ENCODE measurements at regions not wholly inside any gene's neighbourhood (a gene's known extent, or its start where the extent isn't known, plus 50 kb on each side); places are given as distances from the start of the nearest gene placed in this dataset.

GRCh38 chr3:18810306-18810661 lies 338.0 kb upstream of the KCNH8 start:
- no peak for TF ChIP-seq CTCF (optimal IDR thresholded peaks at IDR 0.05 in 1 of 3, IDR thresholded peaks at IDR 0.05 in 1 of 3, conservative IDR thresholded peaks at IDR 0.05 in 1 of 3; ENCODE audit: extremely low read depth in 1 of 3, insufficient read depth in 2 of 3, low read length in 3 of 3)
- TF ChIP-seq EZH2 (IDR thresholded peaks at IDR 0.05; ENCODE audit: low read length), result no peak

Data from keratinocyte (primary cell).